Endodermal cell (in vitro differentiated cells): ENCODE measurements at regions not wholly inside any gene's neighbourhood (a gene's known extent, or its start where the extent isn't known, plus 50 kb on each side); places are given as distances from the start of the nearest gene placed in this dataset.
A peak's percentile ranks its signal among the peaks of the same experiment; 100 is the strongest.

ENCODE experiments used
- DNase-seq: peaks from one replicate; pipeline ENCODE4 v3.0.0-alpha.2; 2017
- H3K27ac ChIP-seq: 2 replicates; pipeline ENCODE4 v1.5.1; 2013; ENCODE audit warnings: mild to moderate bottlenecking, low read depth, low read length, moderate library complexity
- H3K27me3 ChIP-seq: 2 replicates; pipeline ENCODE4 v1.6.1; 2013; ENCODE audit warnings: mild to moderate bottlenecking, low read length, moderate library complexity; ENCODE audit not compliant: insufficient read depth, control insufficient read depth, poor library complexity, severe bottlenecking
- H3K36me3 ChIP-seq: 2 replicates; pipeline ENCODE4 v1.7.0; 2013; ENCODE audit warnings: mild to moderate bottlenecking, low read length, moderate library complexity; ENCODE audit not compliant: control insufficient read depth, insufficient read depth
- H3K4me1 ChIP-seq: one replicate; pipeline ENCODE4 v1.7.0; 2013; ENCODE audit warnings: low read length; ENCODE audit not compliant: control insufficient read depth, insufficient read depth
- H3K4me3 ChIP-seq: 2 replicates; pipeline ENCODE4 v1.5.1; 2013; ENCODE audit warnings: mild to moderate bottlenecking, low read length, moderate library complexity
- H3K9ac ChIP-seq: 2 replicates; pipeline ENCODE4 v1.6.1; 2013; ENCODE audit warnings: mild to moderate bottlenecking, low read length, moderate library complexity; ENCODE audit not compliant: poor library complexity, severe bottlenecking; ENCODE audit errors: extremely low read depth
- H3K9me3 ChIP-seq: 2 replicates; pipeline ENCODE4 v1.6.1; 2013; ENCODE audit warnings: mild to moderate bottlenecking, low read length, moderate library complexity; ENCODE audit not compliant: control insufficient read depth
- H3K27ac Mint-ChIP-seq: 2 replicates; pipeline ENCODE4 v1.8.0; 2020; ENCODE audit warnings: mixed read lengths
- H3K27me3 Mint-ChIP-seq: 2 replicates; pipeline ENCODE4 v1.8.0; 2021; ENCODE audit warnings: mild to moderate bottlenecking, mixed read lengths; ENCODE audit not compliant: insufficient read depth
- H3K36me3 Mint-ChIP-seq: 2 replicates; pipeline ENCODE4 v1.8.0; 2020; ENCODE audit warnings: low read depth, mixed read lengths
- H3K4me1 Mint-ChIP-seq: 2 replicates; pipeline ENCODE4 v1.8.0; 2020; ENCODE audit warnings: mixed read lengths
- H3K4me3 Mint-ChIP-seq: 2 replicates; pipeline ENCODE4 v1.8.0; 2020; ENCODE audit warnings: mild to moderate bottlenecking, moderate library complexity, mixed read lengths
- H3K9me3 Mint-ChIP-seq: 2 replicates; pipeline ENCODE4 v1.8.0; 2020; ENCODE audit warnings: mild to moderate bottlenecking, mixed read lengths
- WGBS, 2 experiments: methylation state at CpG; one replicate each; pipeline versions ENCODE4 v1.1.5 to v1.1.7; 2013; ENCODE audit warnings: missing lambda C conversion rate in 2 of 2, mixed read lengths in 1 of 2; ENCODE audit not compliant: insufficient coverage in 1 of 2, insufficient read length in 1 of 2; 5-methylcytosine and 5-hydroxymethylcytosine counted together
- TF ChIP-seq, protein P1 (sequence below): fragments of 200-600 bp; sonication (generic); conservative IDR thresholded peaks from 2 replicates; pipeline ENCODE4 v1.5.0; 2021; ENCODE audit warnings: antibody characterized with exemption, mild to moderate bottlenecking

DNA sequence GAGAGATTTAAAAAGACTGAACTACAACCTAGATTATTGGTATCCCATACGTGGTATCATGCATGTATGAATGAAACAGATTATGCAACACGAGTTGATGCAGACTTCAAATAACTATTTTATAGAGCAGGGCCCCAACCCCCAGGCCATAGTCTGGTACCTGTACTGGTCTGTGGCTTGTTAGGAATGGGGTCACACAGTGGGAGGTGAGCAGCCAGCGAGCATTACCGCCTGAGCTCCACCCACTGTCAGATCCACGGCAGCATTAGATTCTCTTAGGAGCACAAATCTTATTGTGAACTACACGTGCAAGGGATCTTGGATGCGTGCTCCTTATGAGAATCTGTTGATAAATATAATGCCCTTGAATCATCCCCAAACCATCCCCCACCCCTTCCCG, 320.2 kb downstream of the TBC1D4 start:
- peaks cover under 1% of the 10 kb centered on the region for H3K9me3 Mint-ChIP-seq
- WGBS, 2 experiments, result 40 to 83% methylated on average over 3 to 6 of the region's 8 CpGs
- H3K4me3 Mint-ChIP-seq, result no peak overlapping the region
- Histone ChIP-seq H3K4me3 (no peak overlapping the region), H3K27ac (no peak overlapping the region), H3K36me3 (no peaks in the 10 kb centered on the region), H3K4me1 (no peaks in the 10 kb centered on the region), H3K27me3 (no peaks in the 10 kb centered on the region), H3K9me3 (peaks cover under 1% of the 10 kb centered on the region), H3K9ac (no peak overlapping the region)
- no peak overlapping the region for H3K27ac Mint-ChIP-seq
- no peaks in the 10 kb centered on the region for H3K4me1 Mint-ChIP-seq
- TF ChIP-seq, protein P1, sequence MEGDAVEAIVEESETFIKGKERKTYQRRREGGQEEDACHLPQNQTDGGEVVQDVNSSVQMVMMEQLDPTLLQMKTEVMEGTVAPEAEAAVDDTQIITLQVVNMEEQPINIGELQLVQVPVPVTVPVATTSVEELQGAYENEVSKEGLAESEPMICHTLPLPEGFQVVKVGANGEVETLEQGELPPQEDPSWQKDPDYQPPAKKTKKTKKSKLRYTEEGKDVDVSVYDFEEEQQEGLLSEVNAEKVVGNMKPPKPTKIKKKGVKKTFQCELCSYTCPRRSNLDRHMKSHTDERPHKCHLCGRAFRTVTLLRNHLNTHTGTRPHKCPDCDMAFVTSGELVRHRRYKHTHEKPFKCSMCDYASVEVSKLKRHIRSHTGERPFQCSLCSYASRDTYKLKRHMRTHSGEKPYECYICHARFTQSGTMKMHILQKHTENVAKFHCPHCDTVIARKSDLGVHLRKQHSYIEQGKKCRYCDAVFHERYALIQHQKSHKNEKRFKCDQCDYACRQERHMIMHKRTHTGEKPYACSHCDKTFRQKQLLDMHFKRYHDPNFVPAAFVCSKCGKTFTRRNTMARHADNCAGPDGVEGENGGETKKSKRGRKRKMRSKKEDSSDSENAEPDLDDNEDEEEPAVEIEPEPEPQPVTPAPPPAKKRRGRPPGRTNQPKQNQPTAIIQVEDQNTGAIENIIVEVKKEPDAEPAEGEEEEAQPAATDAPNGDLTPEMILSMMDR, result no peak
- peak; percentile 63 for DNase-seq
- H3K27me3 Mint-ChIP-seq, result no peaks in the 10 kb centered on the region
- no peaks in the 10 kb centered on the region for H3K36me3 Mint-ChIP-seq

DNA sequence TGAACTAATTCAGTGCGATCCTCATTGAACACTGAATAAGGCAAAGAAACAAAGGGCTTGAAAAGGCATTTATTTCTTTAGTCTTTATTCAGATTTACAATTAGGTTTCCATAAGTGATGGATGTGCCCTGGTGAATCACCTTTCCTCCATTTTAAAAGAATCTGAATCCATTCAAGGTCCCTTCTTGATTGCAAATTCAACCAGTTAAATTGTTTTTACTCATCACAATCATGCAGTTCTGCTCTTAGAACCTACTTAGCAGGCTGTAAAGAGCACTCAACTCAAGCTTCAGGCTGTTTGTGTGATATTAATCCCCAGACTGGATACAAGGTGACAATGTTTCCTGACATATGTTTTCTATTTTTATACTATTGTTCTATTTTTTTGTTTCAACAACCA, 321.0 kb downstream of the TBC1D4 start:
- no peak overlapping the region for H3K27ac Mint-ChIP-seq

DNA sequence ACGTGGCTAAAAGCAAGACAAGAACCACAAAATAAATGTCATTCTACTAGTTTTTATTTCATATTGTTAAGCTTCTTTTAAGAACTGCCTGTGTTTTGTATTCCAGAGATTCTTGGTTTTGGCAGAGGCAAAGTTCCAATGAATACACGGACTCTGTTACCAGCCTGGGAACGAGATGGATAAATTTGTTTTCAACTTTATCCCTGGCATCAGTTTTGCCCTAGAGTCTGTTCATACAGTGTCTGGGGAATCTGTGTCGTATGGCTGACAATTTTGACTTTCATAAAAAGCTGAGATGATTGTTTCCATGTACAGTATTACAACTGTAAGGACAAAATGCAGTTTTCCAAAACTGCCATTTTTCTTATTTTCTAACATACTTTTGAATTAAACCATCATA, 327.6 kb downstream of the TBC1D4 start:
- no peaks in the 10 kb centered on the region for H3K36me3 Mint-ChIP-seq
- no peaks in the 10 kb centered on the region for H3K36me3 ChIP-seq
- DNase-seq, result no peak
- H3K9me3 ChIP-seq, result peaks cover 8% of the 10 kb centered on the region
- no peaks in the 10 kb centered on the region for H3K4me1 ChIP-seq
- no peak overlapping the region for H3K27ac Mint-ChIP-seq
- H3K4me3 Mint-ChIP-seq, result no peak overlapping the region
- H3K4me1 Mint-ChIP-seq, result no peaks in the 10 kb centered on the region
- H3K27me3 Mint-ChIP-seq, result peaks cover 3% of the 10 kb centered on the region
- H3K9ac ChIP-seq, result no peak overlapping the region
- TF ChIP-seq, protein P1, result no peak
- H3K27me3 ChIP-seq, result peaks cover 19% of the 10 kb centered on the region
- WGBS, 2 experiments, result 90 to 95% methylated on average over 4 of the region's 4 CpGs
- H3K4me3 ChIP-seq, result no peak overlapping the region
- no peak overlapping the region for H3K27ac ChIP-seq
- peaks cover 4% of the 10 kb centered on the region for H3K9me3 Mint-ChIP-seq

More for the DNA sequence above, 321.0 kb downstream of the TBC1D4 start:
- no peak overlapping the region for H3K9ac ChIP-seq
- Mint-ChIP-seq H3K9me3 (peaks cover 4% of the 10 kb centered on the region), H3K27me3 (no peaks in the 10 kb centered on the region), H3K36me3 (no peaks in the 10 kb centered on the region), H3K4me1 (no peaks in the 10 kb centered on the region), H3K4me3 (no peak overlapping the region)
- TF ChIP-seq, protein P1, result no peak
- H3K36me3 ChIP-seq, result no peaks in the 10 kb centered on the region
- no peak for DNase-seq
- no peaks in the 10 kb centered on the region for H3K4me1 ChIP-seq
- WGBS, 2 experiments, result 81 to 100% methylated on average over 1 of the region's 1 CpG
- no peak overlapping the region for H3K4me3 ChIP-seq
- H3K9me3 ChIP-seq, result peaks cover 8% of the 10 kb centered on the region
- H3K27me3 ChIP-seq, result no peaks in the 10 kb centered on the region
- H3K27ac ChIP-seq, result no peak overlapping the region
